ENCODE measurements at regions not wholly inside any gene's neighbourhood (a gene's known extent, or its start where the extent isn't known, plus 50 kb on each side); places are given as distances from the start of the nearest gene placed in this dataset.

DNA sequence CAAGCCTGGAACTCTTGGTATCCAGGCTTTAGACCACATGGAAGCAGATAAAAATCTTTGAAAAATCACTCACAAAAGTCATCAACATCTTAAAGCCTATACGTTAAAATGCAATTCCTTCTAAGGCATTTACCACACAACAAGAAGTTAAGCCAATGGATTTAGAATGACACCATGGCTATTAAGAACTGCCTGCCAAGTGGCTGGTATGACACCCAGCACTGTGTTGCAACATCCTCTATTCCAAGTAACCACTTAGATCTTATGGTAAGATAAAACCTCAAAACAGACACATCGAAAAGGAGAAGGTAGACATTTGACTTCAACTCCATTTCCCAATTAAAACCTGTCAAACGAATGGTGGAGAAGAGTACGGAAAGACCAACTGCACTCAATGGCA lies 344.2 kb upstream of the SLC30A5 start:
- Mint-ChIP-seq H3K27ac (ENCODE audit: low read depth) (no peak overlapping the region), H3K27me3 (peaks cover 27% of the 10 kb centered on the region), H3K4me1 (peaks cover 4% of the 10 kb centered on the region), H3K4me3 (no peak overlapping the region), H3K36me3 (ENCODE audit: insufficient read depth) (peaks cover 2% of the 10 kb centered on the region), H3K9me3 (no peaks in the 10 kb centered on the region)
- ATAC-seq (replicated peaks; ENCODE audit: extremely low read depth, poor library complexity, severe bottlenecking) (no peak), DNase-seq (ENCODE audit: low spot score in 2 of 2) (no peak)

DNA sequence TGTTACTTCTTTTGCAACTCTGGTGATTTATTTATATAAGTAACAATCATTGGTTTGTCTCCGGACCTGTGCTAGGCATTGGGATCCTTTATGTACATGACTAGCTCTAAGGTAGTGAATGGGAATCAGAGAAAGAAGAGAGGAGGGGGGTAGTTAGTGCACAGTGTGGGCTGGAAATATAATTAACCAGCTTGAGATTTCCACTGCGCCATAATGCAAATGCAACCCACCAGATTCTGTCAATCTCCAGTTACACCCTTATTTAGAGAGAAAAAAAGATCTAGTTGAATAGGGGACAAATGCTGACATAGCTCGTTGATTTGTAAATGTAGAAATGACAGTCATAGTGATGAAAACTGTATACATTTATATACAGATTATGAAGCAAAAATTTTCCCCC lies 342.2 kb upstream of the SLC30A5 start:
- no peaks in the 10 kb centered on the region for H3K9me3 Mint-ChIP-seq
- H3K4me1 Mint-ChIP-seq: no peaks in the 10 kb centered on the region
- peaks cover 2% of the 10 kb centered on the region for H3K36me3 Mint-ChIP-seq (ENCODE audit: insufficient read depth)
- H3K27me3 Mint-ChIP-seq: peaks cover 35% of the 10 kb centered on the region
- ATAC-seq (replicated peaks; ENCODE audit: extremely low read depth, poor library complexity, severe bottlenecking) (no peak), DNase-seq (ENCODE audit: low spot score in 2 of 2) (no peak)
- no peak overlapping the region for H3K27ac Mint-ChIP-seq (ENCODE audit: low read depth)
- H3K4me3 Mint-ChIP-seq: no peak overlapping the region

DNA sequence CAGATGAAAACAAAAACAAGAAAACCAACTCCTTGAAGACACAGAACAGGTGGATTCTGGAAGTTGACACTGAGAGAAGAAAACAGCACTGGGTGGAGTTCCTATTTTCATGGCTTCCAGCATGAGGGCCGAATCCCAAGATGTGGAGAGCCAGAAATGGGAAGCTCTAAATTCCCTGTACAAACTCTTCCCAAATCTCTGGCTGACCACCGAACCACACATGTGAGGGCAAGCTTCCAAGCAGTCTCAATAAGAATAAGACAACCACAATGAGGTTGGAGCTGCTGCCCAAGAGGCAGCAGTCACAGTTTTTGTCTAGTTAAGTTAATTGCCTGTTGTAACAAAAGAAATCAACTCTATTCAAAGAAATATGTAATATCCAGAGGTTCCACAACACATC lies 339.3 kb upstream of the SLC30A5 start:
- H3K4me3 Mint-ChIP-seq: no peak overlapping the region
- ATAC-seq (replicated peaks; ENCODE audit: extremely low read depth, poor library complexity, severe bottlenecking): no peak

DNA sequence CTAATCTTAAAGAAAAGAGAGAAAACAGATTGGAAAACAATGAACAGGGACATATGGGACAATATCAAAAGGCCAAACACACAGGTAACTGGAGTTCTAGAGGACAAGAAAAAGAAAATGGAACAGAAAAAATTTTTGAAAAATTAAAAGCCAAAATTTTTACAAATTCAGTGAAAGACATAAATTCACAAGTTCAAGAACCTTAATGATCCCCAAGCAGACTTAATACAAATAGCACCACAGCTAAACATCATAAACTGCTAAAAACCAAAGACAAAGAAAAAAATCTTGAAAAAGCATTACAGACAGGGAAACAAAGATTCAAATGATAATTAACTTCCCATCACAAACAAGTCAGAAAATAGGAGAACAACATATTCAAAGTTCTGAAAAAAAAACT lies 338.5 kb upstream of the SLC30A5 start:
- H3K27me3 Mint-ChIP-seq: peaks cover 24% of the 10 kb centered on the region
- DNase-seq (ENCODE audit: low spot score in 2 of 2) (no peak), ATAC-seq (replicated peaks; ENCODE audit: extremely low read depth, poor library complexity, severe bottlenecking) (no peak)
- no peaks in the 10 kb centered on the region for H3K4me1 Mint-ChIP-seq
- no peaks in the 10 kb centered on the region for H3K36me3 Mint-ChIP-seq (ENCODE audit: insufficient read depth)
- H3K9me3 Mint-ChIP-seq: no peaks in the 10 kb centered on the region
- H3K27ac Mint-ChIP-seq (ENCODE audit: low read depth): no peak overlapping the region
- no peak overlapping the region for H3K4me3 Mint-ChIP-seq

More for the DNA sequence above, 339.3 kb upstream of the SLC30A5 start:
- no peak overlapping the region for H3K27ac Mint-ChIP-seq (ENCODE audit: low read depth)
- peaks cover 2% of the 10 kb centered on the region for H3K36me3 Mint-ChIP-seq (ENCODE audit: insufficient read depth)
- no peak for DNase-seq (ENCODE audit: low spot score in 2 of 2)
- H3K27me3 Mint-ChIP-seq: peaks cover 32% of the 10 kb centered on the region
- no peaks in the 10 kb centered on the region for H3K4me1 Mint-ChIP-seq
- no peaks in the 10 kb centered on the region for H3K9me3 Mint-ChIP-seq

DNA sequence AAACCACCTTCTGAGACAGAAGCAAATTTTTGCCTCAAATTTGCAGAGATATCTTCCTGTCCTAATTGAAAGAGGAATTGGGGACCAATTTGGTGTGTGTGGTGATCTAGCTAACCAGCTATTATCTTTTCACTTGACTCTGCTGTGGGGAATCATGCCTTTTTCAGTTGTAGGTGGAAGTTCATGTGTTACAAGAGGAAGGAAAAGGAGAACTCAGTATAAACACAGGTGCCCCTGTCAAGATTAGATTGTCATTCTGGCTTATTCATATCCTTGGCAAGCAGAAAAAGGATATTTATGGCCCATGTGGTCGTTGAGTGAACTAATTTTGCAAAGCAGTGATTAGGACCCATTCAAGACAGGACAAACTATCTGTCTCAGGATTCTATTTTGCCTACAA lies 336.8 kb upstream of the SLC30A5 start:
- ATAC-seq (replicated peaks; ENCODE audit: extremely low read depth, poor library complexity, severe bottlenecking): no peak
- no peak for DNase-seq (ENCODE audit: low spot score in 2 of 2)
- no peaks in the 10 kb centered on the region for H3K36me3 Mint-ChIP-seq (ENCODE audit: insufficient read depth)

DNA sequence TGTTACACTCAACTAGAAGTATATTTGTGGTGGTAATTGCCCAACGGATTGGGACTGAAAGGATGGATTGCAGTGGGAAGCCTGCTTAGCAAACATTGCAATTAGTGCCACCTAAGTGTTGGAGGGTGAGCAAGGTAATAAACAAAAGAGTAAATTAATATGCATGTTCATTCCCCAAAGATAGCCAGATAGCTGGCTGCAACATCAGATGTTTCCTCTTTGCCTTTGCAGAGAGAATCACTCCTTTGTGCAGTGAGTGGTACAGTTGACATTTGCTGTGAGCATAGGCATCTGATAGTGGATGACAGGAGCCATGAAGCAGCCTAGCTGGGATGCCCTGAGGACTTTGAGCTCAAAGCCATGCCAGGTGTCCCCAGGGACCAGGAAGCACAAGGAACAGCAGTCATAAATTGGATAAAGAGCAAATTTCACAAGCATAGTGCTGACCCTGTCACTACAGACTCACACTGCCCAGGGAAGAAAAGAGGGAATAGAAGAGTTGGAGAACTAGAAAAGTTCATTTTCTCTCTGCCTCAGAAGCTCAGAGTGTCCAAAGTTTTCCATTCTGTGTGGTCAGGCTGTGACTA lies 336.1 kb upstream of the SLC30A5 start:
- no peak overlapping the region for H3K4me3 Mint-ChIP-seq
- H3K27me3 Mint-ChIP-seq: peaks cover 10% of the 10 kb centered on the region
- H3K27ac Mint-ChIP-seq (ENCODE audit: low read depth): no peak overlapping the region
- no peaks in the 10 kb centered on the region for H3K4me1 Mint-ChIP-seq
- DNase-seq (ENCODE audit: low spot score in 2 of 2) (no peak), ATAC-seq (replicated peaks; ENCODE audit: extremely low read depth, poor library complexity, severe bottlenecking) (no peak)
- H3K36me3 Mint-ChIP-seq (ENCODE audit: insufficient read depth): no peaks in the 10 kb centered on the region
- no peaks in the 10 kb centered on the region for H3K9me3 Mint-ChIP-seq

More for the DNA sequence above, 336.8 kb upstream of the SLC30A5 start:
- no peak overlapping the region for H3K27ac Mint-ChIP-seq (ENCODE audit: low read depth)
- no peaks in the 10 kb centered on the region for H3K4me1 Mint-ChIP-seq
- no peak overlapping the region for H3K4me3 Mint-ChIP-seq
- no peaks in the 10 kb centered on the region for H3K9me3 Mint-ChIP-seq
- peaks cover 10% of the 10 kb centered on the region for H3K27me3 Mint-ChIP-seq

DNA sequence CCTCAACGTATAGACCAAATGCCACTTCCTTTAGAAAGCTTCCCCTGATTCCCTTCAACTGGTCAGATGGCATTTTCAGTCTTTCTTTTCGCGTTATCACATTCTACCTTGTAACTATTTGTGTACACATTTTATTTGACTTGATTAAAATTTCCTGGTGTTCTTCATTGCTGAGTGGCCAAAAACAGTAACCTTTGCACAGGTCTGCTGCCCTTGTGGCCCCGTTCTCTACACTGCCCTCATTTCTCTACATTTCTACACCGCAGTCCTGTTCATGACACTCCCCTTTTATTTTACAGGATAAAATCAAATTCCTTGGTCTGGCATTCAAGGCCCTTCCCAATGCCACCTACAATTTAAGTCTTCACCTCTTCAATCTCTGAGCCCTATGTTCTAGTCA lies 334.2 kb upstream of the SLC30A5 start:
- Mint-ChIP-seq H3K27ac (ENCODE audit: low read depth) (no peak overlapping the region), H3K4me1 (no peaks in the 10 kb centered on the region), H3K36me3 (ENCODE audit: insufficient read depth) (no peaks in the 10 kb centered on the region), H3K27me3 (peaks cover 8% of the 10 kb centered on the region), H3K4me3 (no peak overlapping the region), H3K9me3 (no peaks in the 10 kb centered on the region)
- ATAC-seq (replicated peaks; ENCODE audit: extremely low read depth, poor library complexity, severe bottlenecking): no peak
- no peak for DNase-seq (ENCODE audit: low spot score in 2 of 2)

DNA sequence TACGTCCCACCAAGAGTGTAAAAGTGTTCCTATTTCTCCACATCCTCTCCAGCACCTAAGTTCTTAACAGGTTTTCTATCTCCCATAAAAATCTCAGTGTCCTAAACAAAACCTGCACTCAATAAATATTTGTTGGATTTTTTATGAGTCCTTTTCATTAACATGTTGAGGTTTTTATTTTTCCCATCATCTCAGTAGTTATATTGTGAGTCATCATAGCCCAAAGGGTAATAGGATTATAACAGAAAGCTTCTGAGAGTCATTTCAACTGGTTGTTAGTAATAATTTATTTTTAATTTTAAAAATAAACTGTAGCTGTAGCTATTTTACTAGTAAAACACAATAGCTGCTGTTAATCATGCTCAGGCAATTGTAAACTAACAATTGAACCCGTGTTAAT lies 331.6 kb upstream of the SLC30A5 start:
- Mint-ChIP-seq H3K27me3 (no peaks in the 10 kb centered on the region), H3K9me3 (no peaks in the 10 kb centered on the region), H3K36me3 (ENCODE audit: insufficient read depth) (no peaks in the 10 kb centered on the region), H3K27ac (ENCODE audit: low read depth) (no peak overlapping the region), H3K4me3 (no peak overlapping the region), H3K4me1 (no peaks in the 10 kb centered on the region)
- ATAC-seq (replicated peaks; ENCODE audit: extremely low read depth, poor library complexity, severe bottlenecking) (no peak), DNase-seq (ENCODE audit: low spot score in 2 of 2) (no peak)

DNA sequence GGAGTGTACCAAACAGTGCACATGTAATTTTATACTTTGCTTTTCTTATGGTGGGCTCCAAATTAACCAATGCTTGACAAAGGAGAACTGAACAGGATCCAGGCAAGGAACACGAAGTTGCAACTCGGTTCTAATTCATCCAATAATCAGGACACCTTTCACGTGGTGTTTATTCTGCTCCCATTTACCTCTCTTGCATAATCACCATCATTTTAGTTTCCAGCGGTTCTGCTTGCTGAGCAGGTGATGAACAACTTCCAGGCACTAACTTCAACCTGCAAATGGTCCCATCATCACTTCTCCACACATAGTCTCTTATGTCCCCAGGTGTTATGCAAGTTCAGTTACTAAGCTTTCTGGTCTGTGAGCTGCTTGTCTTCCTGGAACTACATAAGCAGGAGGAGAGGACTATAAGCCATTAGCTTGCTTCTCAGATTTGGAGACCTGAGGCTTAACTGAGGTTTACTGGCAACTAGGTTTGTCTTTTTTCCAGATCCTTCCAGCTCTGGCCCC lies 326.8 kb upstream of the SLC30A5 start:
- no peak overlapping the region for H3K4me3 Mint-ChIP-seq

DNA sequence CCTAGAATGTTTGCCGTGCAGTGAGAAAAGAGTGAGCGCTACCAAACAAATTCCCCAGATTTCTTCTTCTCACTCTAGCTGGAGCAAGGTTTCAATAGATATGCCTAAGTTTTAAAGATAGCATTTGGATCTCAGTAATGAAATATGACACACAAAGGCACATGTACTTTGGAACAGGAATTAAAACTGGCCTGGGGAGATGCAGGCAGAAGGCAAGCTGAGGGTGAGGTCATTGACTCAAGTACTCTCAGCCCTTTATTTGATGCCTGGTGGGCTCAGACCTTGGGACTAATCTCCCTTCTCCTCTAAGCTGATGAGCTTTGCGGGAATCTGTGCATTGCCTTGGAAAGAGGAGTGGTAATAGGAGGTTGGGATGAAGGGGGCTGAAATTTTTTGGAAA lies 323.3 kb upstream of the SLC30A5 start:
- DNase-seq (ENCODE audit: low spot score in 2 of 2) (no peak), ATAC-seq (replicated peaks; ENCODE audit: extremely low read depth, poor library complexity, severe bottlenecking) (no peak)
- Mint-ChIP-seq H3K4me1 (no peaks in the 10 kb centered on the region), H3K4me3 (no peak overlapping the region), H3K27ac (ENCODE audit: low read depth) (no peak overlapping the region), H3K36me3 (ENCODE audit: insufficient read depth) (no peaks in the 10 kb centered on the region), H3K27me3 (no peaks in the 10 kb centered on the region), H3K9me3 (no peaks in the 10 kb centered on the region)

More for the DNA sequence above, 326.8 kb upstream of the SLC30A5 start:
- H3K27me3 Mint-ChIP-seq: no peaks in the 10 kb centered on the region
- no peaks in the 10 kb centered on the region for H3K36me3 Mint-ChIP-seq (ENCODE audit: insufficient read depth)
- H3K9me3 Mint-ChIP-seq: no peaks in the 10 kb centered on the region
- no peak overlapping the region for H3K27ac Mint-ChIP-seq (ENCODE audit: low read depth)
- no peak for ATAC-seq (replicated peaks; ENCODE audit: extremely low read depth, poor library complexity, severe bottlenecking)
- H3K4me1 Mint-ChIP-seq: no peaks in the 10 kb centered on the region
- no peak for DNase-seq (ENCODE audit: low spot score in 2 of 2)

DNA sequence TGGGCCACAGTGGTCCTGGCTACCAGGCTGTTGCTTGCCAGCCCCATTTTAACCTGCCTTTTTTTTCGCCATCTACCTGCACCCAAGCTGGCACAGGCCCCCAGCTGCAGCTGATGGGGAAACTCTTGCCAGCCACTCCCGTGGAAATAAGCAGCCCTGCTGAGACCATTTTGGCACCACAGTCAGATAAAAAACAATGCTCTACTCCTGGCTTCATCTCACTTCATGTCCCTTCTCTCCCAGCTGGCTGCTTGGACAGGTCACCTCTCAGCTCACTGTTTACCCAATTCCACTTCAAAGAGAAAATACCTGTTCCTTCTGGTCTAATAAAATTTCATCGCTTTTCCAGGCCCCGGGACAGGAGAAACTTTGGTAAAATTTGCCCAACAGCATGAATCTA lies 322.6 kb upstream of the SLC30A5 start:
- Mint-ChIP-seq H3K9me3 (no peaks in the 10 kb centered on the region), H3K36me3 (ENCODE audit: insufficient read depth) (no peaks in the 10 kb centered on the region), H3K27ac (ENCODE audit: low read depth) (no peak overlapping the region), H3K4me3 (no peak overlapping the region), H3K27me3 (no peaks in the 10 kb centered on the region), H3K4me1 (no peaks in the 10 kb centered on the region)
- ATAC-seq (replicated peaks; ENCODE audit: extremely low read depth, poor library complexity, severe bottlenecking): no peak
- no peak for DNase-seq (ENCODE audit: low spot score in 2 of 2)

DNA sequence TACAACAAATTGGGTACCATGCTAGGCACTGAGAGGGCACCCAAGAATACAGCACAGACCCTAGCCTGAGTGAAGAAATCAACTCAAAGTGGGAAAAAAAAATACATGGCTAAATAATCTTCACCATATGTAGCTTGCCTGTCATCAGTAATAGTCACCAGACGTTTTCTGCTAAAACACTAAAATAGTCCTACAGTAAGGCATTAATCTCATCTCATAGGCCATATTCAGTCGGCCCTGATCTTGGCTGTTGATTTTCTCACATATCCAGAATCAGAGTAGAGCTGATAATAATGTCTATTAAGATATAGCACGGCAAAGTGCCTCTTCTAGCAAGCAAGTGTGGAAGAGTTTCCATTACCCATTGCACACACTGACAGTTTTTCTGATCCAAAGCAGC lies 322.1 kb upstream of the SLC30A5 start:
- no peaks in the 10 kb centered on the region for H3K4me1 Mint-ChIP-seq
- no peaks in the 10 kb centered on the region for H3K27me3 Mint-ChIP-seq
- ATAC-seq (replicated peaks; ENCODE audit: extremely low read depth, poor library complexity, severe bottlenecking) (no peak), DNase-seq (ENCODE audit: low spot score in 2 of 2) (no peak)
- H3K9me3 Mint-ChIP-seq: no peaks in the 10 kb centered on the region
- H3K27ac Mint-ChIP-seq (ENCODE audit: low read depth): no peak overlapping the region
- H3K36me3 Mint-ChIP-seq (ENCODE audit: insufficient read depth): no peaks in the 10 kb centered on the region
- no peak overlapping the region for H3K4me3 Mint-ChIP-seq

DNA sequence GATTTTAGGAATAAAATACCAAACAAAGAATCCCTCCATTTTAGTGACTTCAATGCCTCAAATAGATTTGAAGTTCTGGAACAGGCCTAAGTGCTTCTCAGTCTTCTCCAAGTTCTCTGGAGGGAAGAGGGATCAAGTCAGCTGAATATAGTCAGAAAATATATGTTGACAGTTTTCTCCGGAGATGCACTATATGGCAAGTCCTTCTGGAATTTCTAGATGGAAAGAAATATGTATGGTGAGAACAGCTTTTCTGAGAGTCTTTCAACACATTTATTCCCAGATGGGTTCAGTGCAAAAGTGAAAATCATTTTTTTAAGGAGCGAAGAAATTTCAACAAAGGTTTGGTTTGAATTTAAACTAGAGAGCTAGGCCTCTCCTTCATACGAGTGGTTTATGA lies 317.4 kb upstream of the SLC30A5 start:
- no peak for ATAC-seq (replicated peaks; ENCODE audit: extremely low read depth, poor library complexity, severe bottlenecking)
- Mint-ChIP-seq H3K4me3 (no peak overlapping the region), H3K36me3 (ENCODE audit: insufficient read depth) (no peaks in the 10 kb centered on the region), H3K27ac (ENCODE audit: low read depth) (no peak overlapping the region), H3K9me3 (no peaks in the 10 kb centered on the region), H3K4me1 (no peaks in the 10 kb centered on the region), H3K27me3 (peaks cover 7% of the 10 kb centered on the region)
- DNase-seq (ENCODE audit: low spot score in 2 of 2): no peak
